ENCODE measurements at regions not wholly inside any gene's neighbourhood (a gene's known extent, or its start where the extent isn't known, plus 50 kb on each side); places are given as distances from the start of the nearest gene placed in this dataset.

DNA sequence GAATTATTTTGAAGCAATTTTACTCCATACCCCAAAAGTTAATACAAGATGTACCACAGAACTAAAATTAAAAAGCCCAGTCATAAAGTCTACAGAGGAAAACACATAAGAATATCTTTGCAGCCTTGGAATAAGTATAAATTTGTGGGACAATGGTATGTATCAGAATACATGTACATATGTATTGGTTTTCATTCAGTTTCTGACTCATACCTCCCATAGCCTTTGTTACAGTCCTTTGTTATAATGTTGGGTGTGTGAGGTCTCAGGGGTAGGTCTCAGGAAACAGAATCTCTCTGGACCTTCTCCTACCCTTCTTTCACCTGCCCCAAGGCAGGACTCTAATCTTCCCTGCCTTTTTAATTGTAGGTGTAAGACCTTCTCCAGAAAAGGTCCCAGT, 1370.7 kb upstream of the CDH2 start:
- Mint-ChIP-seq H3K27me3 (ENCODE audit: low read depth) (no peaks in the 10 kb centered on the region), H3K4me1 (ENCODE audit: low read depth) (no peaks in the 10 kb centered on the region), H3K4me3 (no peak overlapping the region), H3K36me3 (ENCODE audit: low read depth) (no peaks in the 10 kb centered on the region), H3K27ac (no peak overlapping the region), H3K9me3 (ENCODE audit: insufficient read depth) (peaks cover 10% of the 10 kb centered on the region)
- DNase-seq (no peak), ATAC-seq (no peak)
- CTCF ChIA-PET, result no interaction called here
- POLR2A ChIA-PET, result no interaction called here

DNA sequence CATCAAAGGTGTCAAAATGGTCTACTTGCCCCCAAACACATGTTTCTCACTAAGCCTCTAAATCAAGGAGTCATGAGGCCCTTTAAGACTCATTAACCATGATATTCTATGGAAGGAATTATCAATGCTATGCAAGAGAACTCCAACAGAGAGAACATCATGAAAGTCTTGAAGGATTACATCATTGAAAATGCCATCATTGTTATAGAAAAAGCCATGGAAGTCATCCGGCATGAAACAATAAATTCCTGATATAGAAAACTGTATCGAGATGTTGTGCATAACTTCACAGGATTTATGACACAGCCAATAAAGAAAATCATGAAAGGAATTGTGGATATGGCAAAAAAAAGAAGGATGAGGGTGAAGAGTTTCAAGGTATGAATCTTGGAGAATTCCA, 1363.6 kb upstream of the CDH2 start:
- H3K4me3 Mint-ChIP-seq, result no peak overlapping the region
- H3K27me3 Mint-ChIP-seq (ENCODE audit: low read depth), result no peaks in the 10 kb centered on the region
- ATAC-seq (no peak), DNase-seq (no peak)
- ChIA-PET CTCF (no interaction called here), POLR2A (no interaction called here)
- peaks cover 13% of the 10 kb centered on the region for H3K9me3 Mint-ChIP-seq (ENCODE audit: insufficient read depth)
- H3K4me1 Mint-ChIP-seq (ENCODE audit: low read depth), result no peaks in the 10 kb centered on the region
- H3K27ac Mint-ChIP-seq, result no peak overlapping the region
- no peaks in the 10 kb centered on the region for H3K36me3 Mint-ChIP-seq (ENCODE audit: low read depth)

GRCh38 chr18:29531746-29532145, 1354.8 kb upstream of the CDH2 start:
- no peak overlapping the region for H3K27ac Mint-ChIP-seq
- no peaks in the 10 kb centered on the region for H3K36me3 Mint-ChIP-seq (ENCODE audit: low read depth)
- ATAC-seq (no peak), DNase-seq (no peak)
- no peak overlapping the region for H3K4me3 Mint-ChIP-seq
- CTCF ChIA-PET, result no interaction called here
- POLR2A ChIA-PET, result no interaction called here
- H3K4me1 Mint-ChIP-seq (ENCODE audit: low read depth), result no peaks in the 10 kb centered on the region
- H3K9me3 Mint-ChIP-seq (ENCODE audit: insufficient read depth), result peaks cover 23% of the 10 kb centered on the region
- H3K27me3 Mint-ChIP-seq (ENCODE audit: low read depth), result no peaks in the 10 kb centered on the region

DNA sequence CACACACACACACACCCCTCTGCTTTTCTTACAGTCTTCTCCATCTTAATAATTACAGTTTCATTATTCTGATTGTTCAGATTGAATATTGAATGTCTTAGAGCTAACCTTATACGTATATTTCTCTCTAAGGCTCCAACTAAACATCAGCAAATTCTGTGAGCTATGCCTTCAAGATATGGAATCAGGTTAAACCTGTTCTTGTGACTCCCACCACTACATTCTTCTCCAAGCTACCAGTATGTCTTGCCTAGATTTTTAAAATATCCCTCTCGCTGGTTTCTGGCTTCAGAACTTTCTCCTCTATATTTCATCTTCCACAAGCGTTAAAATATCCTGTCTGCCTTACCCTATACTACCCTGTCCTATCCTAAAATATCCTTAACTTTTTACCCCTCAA, 1346.4 kb upstream of the CDH2 start:
- H3K4me1 Mint-ChIP-seq (ENCODE audit: low read depth), result no peaks in the 10 kb centered on the region
- no peak for ATAC-seq
- peaks cover 9% of the 10 kb centered on the region for H3K9me3 Mint-ChIP-seq (ENCODE audit: insufficient read depth)
- H3K27ac Mint-ChIP-seq, result no peak overlapping the region
- CTCF ChIA-PET, result no interaction called here
- no peaks in the 10 kb centered on the region for H3K36me3 Mint-ChIP-seq (ENCODE audit: low read depth)
- no peak overlapping the region for H3K4me3 Mint-ChIP-seq
- POLR2A ChIA-PET, result no interaction called here
- H3K27me3 Mint-ChIP-seq (ENCODE audit: low read depth), result no peaks in the 10 kb centered on the region
- DNase-seq, result no peak

- no peaks in the 10 kb centered on the region for H3K36me3 Mint-ChIP-seq (ENCODE audit: low read depth)
- ChIA-PET CTCF (no interaction called here), POLR2A (no interaction called here)
- DNase-seq, result no peak
- no peak for ATAC-seq
- H3K27ac Mint-ChIP-seq, result no peak overlapping the region
- H3K4me1 Mint-ChIP-seq (ENCODE audit: low read depth), result no peaks in the 10 kb centered on the region
- peaks cover 11% of the 10 kb centered on the region for H3K9me3 Mint-ChIP-seq (ENCODE audit: insufficient read depth)
- H3K4me3 Mint-ChIP-seq, result no peak overlapping the region
- no peaks in the 10 kb centered on the region for H3K27me3 Mint-ChIP-seq (ENCODE audit: low read depth)
Observed at GRCh38 chr18:29512761-29513160, 1335.8 kb upstream of the CDH2 start.

DNA sequence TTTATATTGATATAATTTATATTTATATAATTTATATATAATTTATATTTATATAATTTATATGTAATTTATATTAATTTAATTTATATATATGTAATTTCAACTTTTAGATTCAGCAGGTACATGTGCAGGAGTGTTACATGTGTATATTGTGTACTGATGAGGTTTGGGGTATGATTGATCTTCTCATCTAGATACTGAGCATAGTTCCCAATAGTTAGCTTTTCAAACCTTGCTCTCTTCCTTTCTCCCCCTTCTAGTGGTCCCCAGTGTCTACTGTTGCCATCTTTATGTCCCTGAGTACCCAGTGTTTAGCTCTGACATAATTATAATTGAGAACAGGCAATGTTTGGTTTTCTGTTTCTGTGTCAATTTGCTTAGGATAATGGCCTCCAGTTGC, 1335.3 kb upstream of the CDH2 start:
- DNase-seq (no peak), ATAC-seq (no peak)
- H3K4me3 Mint-ChIP-seq, result no peak overlapping the region
- no peak overlapping the region for H3K27ac Mint-ChIP-seq
- H3K9me3 Mint-ChIP-seq (ENCODE audit: insufficient read depth), result peaks cover 10% of the 10 kb centered on the region
- no peaks in the 10 kb centered on the region for H3K36me3 Mint-ChIP-seq (ENCODE audit: low read depth)
- no peaks in the 10 kb centered on the region for H3K27me3 Mint-ChIP-seq (ENCODE audit: low read depth)
- ChIA-PET CTCF (no interaction called here), POLR2A (no interaction called here)
- no peaks in the 10 kb centered on the region for H3K4me1 Mint-ChIP-seq (ENCODE audit: low read depth)

GRCh38 chr18:29501952-29502351, 1325.0 kb upstream of the CDH2 start:
- peaks cover 20% of the 10 kb centered on the region for H3K9me3 Mint-ChIP-seq (ENCODE audit: insufficient read depth)
- H3K27me3 Mint-ChIP-seq (ENCODE audit: low read depth), result no peaks in the 10 kb centered on the region
- no peak overlapping the region for H3K4me3 Mint-ChIP-seq
- ChIA-PET POLR2A (no interaction called here), CTCF (no interaction called here)
- no peak overlapping the region for H3K27ac Mint-ChIP-seq
- DNase-seq (no peak), ATAC-seq (no peak)
- H3K36me3 Mint-ChIP-seq (ENCODE audit: low read depth), result no peaks in the 10 kb centered on the region
- H3K4me1 Mint-ChIP-seq (ENCODE audit: low read depth), result no peaks in the 10 kb centered on the region

GRCh38 chr18:29496152-29496680, 1319.3 kb upstream of the CDH2 start:
- ATAC-seq, result no peak
- Mint-ChIP-seq H3K27ac (no peak overlapping the region), H3K27me3 (ENCODE audit: low read depth) (no peaks in the 10 kb centered on the region), H3K36me3 (ENCODE audit: low read depth) (no peaks in the 10 kb centered on the region), H3K9me3 (ENCODE audit: insufficient read depth) (peaks cover 25% of the 10 kb centered on the region), H3K4me1 (ENCODE audit: low read depth) (no peaks in the 10 kb centered on the region), H3K4me3 (no peak overlapping the region)
- CTCF ChIA-PET, result no interaction called here
- no peak for DNase-seq
- POLR2A ChIA-PET, result no interaction called here

- H3K27ac Mint-ChIP-seq, result no peak overlapping the region
- no peaks in the 10 kb centered on the region for H3K36me3 Mint-ChIP-seq (ENCODE audit: low read depth)
- ATAC-seq, result no peak
- ChIA-PET CTCF (no interaction called here), POLR2A (no interaction called here)
- H3K27me3 Mint-ChIP-seq (ENCODE audit: low read depth), result no peaks in the 10 kb centered on the region
- H3K4me1 Mint-ChIP-seq (ENCODE audit: low read depth), result no peaks in the 10 kb centered on the region
- H3K4me3 Mint-ChIP-seq, result no peak overlapping the region
- no peak for DNase-seq
- peaks cover 14% of the 10 kb centered on the region for H3K9me3 Mint-ChIP-seq (ENCODE audit: insufficient read depth)
Observed at GRCh38 chr18:29494371-29494770, 1317.4 kb upstream of the CDH2 start.

GRCh38 chr18:29491907-29492306, 1315.0 kb upstream of the CDH2 start:
- H3K27ac Mint-ChIP-seq, result no peak overlapping the region
- no peaks in the 10 kb centered on the region for H3K4me1 Mint-ChIP-seq (ENCODE audit: low read depth)
- peaks cover 17% of the 10 kb centered on the region for H3K9me3 Mint-ChIP-seq (ENCODE audit: insufficient read depth)
- no peak overlapping the region for H3K4me3 Mint-ChIP-seq
- H3K27me3 Mint-ChIP-seq (ENCODE audit: low read depth), result no peaks in the 10 kb centered on the region
- ChIA-PET CTCF (no interaction called here), POLR2A (no interaction called here)
- ATAC-seq, result no peak
- no peaks in the 10 kb centered on the region for H3K36me3 Mint-ChIP-seq (ENCODE audit: low read depth)
- no peak for DNase-seq

- peaks cover 10% of the 10 kb centered on the region for H3K9me3 Mint-ChIP-seq (ENCODE audit: insufficient read depth)
- no peak overlapping the region for H3K4me3 Mint-ChIP-seq
- no peak for DNase-seq
- H3K36me3 Mint-ChIP-seq (ENCODE audit: low read depth), result no peaks in the 10 kb centered on the region
- no peaks in the 10 kb centered on the region for H3K27me3 Mint-ChIP-seq (ENCODE audit: low read depth)
- no peak for ATAC-seq
- H3K27ac Mint-ChIP-seq, result no peak overlapping the region
- no peaks in the 10 kb centered on the region for H3K4me1 Mint-ChIP-seq (ENCODE audit: low read depth)
- POLR2A ChIA-PET, result no interaction called here
- CTCF ChIA-PET, result no interaction called here
Observed at GRCh38 chr18:29488617-29489016, 1311.7 kb upstream of the CDH2 start.

DNA sequence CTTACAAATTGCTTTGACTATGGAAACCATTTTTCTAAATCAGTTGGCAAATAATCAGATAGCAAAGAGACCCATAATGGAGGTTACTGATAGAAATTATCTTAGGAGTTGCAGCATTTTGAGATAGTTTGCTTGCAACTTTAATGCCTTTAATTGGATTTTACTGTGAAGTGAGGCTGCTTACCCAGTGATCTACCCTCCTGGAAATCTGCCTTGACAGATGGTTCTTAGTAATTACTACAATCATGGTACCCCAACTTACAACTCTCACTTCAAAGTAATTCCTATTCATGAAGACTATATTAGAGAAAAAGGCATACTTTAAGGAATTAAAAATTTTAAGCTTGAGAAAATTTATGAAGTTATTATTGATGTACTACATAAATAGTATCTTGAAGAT, 1288.6 kb upstream of the CDH2 start:
- POLR2A ChIA-PET, result no interaction called here
- ATAC-seq, result no peak
- CTCF ChIA-PET, result no interaction called here
- peaks cover 8% of the 10 kb centered on the region for H3K9me3 Mint-ChIP-seq (ENCODE audit: insufficient read depth)
- no peaks in the 10 kb centered on the region for H3K27me3 Mint-ChIP-seq (ENCODE audit: low read depth)
- no peak for DNase-seq
- no peaks in the 10 kb centered on the region for H3K4me1 Mint-ChIP-seq (ENCODE audit: low read depth)
- H3K36me3 Mint-ChIP-seq (ENCODE audit: low read depth), result no peaks in the 10 kb centered on the region
- H3K4me3 Mint-ChIP-seq, result no peak overlapping the region
- no peak overlapping the region for H3K27ac Mint-ChIP-seq

- no peaks in the 10 kb centered on the region for H3K27me3 Mint-ChIP-seq (ENCODE audit: low read depth)
- DNase-seq, result no peak
- no peak overlapping the region for H3K4me3 Mint-ChIP-seq
- H3K4me1 Mint-ChIP-seq (ENCODE audit: low read depth), result no peaks in the 10 kb centered on the region
- H3K36me3 Mint-ChIP-seq (ENCODE audit: low read depth), result no peaks in the 10 kb centered on the region
- ATAC-seq, result no peak
- H3K9me3 Mint-ChIP-seq (ENCODE audit: insufficient read depth), result peaks cover 16% of the 10 kb centered on the region
- no peak overlapping the region for H3K27ac Mint-ChIP-seq
- POLR2A ChIA-PET, result no interaction called here
- CTCF ChIA-PET, result no interaction called here
Observed at GRCh38 chr18:29459972-29460371, 1283.0 kb upstream of the CDH2 start.

All from activated CD8-positive, alpha-beta T cell treated with anti-CD3 and anti-CD28 coated beads, Interleukin-2, amount 10 ng/mL, durations not matched to agents 7 days and 5 days (primary cell).